IMR-90 (cell line): ENCODE measurements at regions not wholly inside any gene's neighbourhood (a gene's known extent, or its start where the extent isn't known, plus 50 kb on each side); places are given as distances from the start of the nearest gene placed in this dataset.

Experiments used
- ATAC-seq: fragments of 200-7000 bp; cut with Tn5 transposase; 2 replicates; pipeline ENCODE4 v1.9.1; 2020; ENCODE audit warnings: low read depth, mild to moderate bottlenecking, moderate library complexity
- BruUV-seq: library from RNA; stranded (reverse); fragments of 400-500 nt; replicated peaks from 2 replicates; lab custom pipeline; 2021; lab: Mats Ljungman, UMichigan
- CTCF ChIA-PET: fragments of 300-600 bp; formaldehyde crosslinking; extraction: SDS; loops from one replicate; lab custom pipeline; 2021; ENCODE audit warnings: antibody characterized with exemption; lab: Yijun Ruan, JAX
- POLR2A ChIA-PET: fragments of 300-600 bp; sonication (Branson Sonifier 250); formaldehyde crosslinking; loops from one replicate; lab custom pipeline; 2022; ENCODE audit warnings: antibody characterized with exemption; ENCODE audit not compliant: unreplicated experiment; lab: Charles Lee
- DNase-seq: peaks from one replicate; pipeline ENCODE4 v3.0.0; 2013
- H2AFZ ChIP-seq: replicated peaks from 2 replicates; pipeline ENCODE3; 2013; ENCODE audit warnings: low read length, mild to moderate bottlenecking; ENCODE audit not compliant: poor library complexity
- H2AK5ac ChIP-seq: 2 replicates; pipeline ENCODE4 v1.6.1; 2013; ENCODE audit warnings: low read depth, low read length, inconsistent platforms
- H2AK9ac ChIP-seq: replicated peaks from 2 replicates; pipeline ENCODE3; 2013; ENCODE audit warnings: mild to moderate bottlenecking, low read depth, low read length, moderate library complexity; ENCODE audit not compliant: poor library complexity
- H2BK120ac ChIP-seq: 2 replicates; pipeline ENCODE4 v1.6.1; 2013; ENCODE audit warnings: low read depth, low read length, inconsistent platforms
- H2BK15ac ChIP-seq: 3 replicates; pipeline ENCODE4 v1.6.1; 2013; ENCODE audit warnings: low read depth, low read length, inconsistent platforms
- H2BK20ac ChIP-seq: 2 replicates; pipeline ENCODE4 v1.6.1; 2013; ENCODE audit warnings: low read depth, mild to moderate bottlenecking, inconsistent platforms, low read length, moderate library complexity
- H2BK5ac ChIP-seq: 2 replicates; pipeline ENCODE4 v1.6.1; 2013; ENCODE audit warnings: mild to moderate bottlenecking, low read depth, low read length, inconsistent platforms; ENCODE audit not compliant: poor library complexity, severe bottlenecking
- H3K14ac ChIP-seq: replicated peaks from 2 replicates; pipeline ENCODE4 v1.6.1; 2013; ENCODE audit warnings: low read depth, low read length, inconsistent platforms
- H3K18ac ChIP-seq: 2 replicates; pipeline ENCODE4 v1.6.1; 2013; ENCODE audit warnings: low read depth, low read length, control low read depth
- H3K23ac ChIP-seq: 2 replicates; pipeline ENCODE4 v1.6.1; 2013; ENCODE audit warnings: low read depth, low read length, inconsistent platforms
- H3K27ac ChIP-seq: 2 replicates; pipeline ENCODE4 v1.5.1; 2013; ENCODE audit warnings: mild to moderate bottlenecking, control low read depth, low read length; ENCODE audit not compliant: insufficient read depth
- H3K27me3 ChIP-seq: 2 replicates; pipeline ENCODE4 v1.6.1; 2013; ENCODE audit warnings: low read length; ENCODE audit not compliant: control insufficient read depth, insufficient read depth
- H3K36me3 ChIP-seq: 2 replicates; pipeline ENCODE4 v1.6.1; 2013; ENCODE audit warnings: low read length, mixed read lengths; ENCODE audit not compliant: control insufficient read depth, insufficient read depth
- H3K4ac ChIP-seq: 2 replicates; pipeline ENCODE4 v1.6.1; 2013; ENCODE audit warnings: low read depth, low read length, inconsistent platforms
- H3K4me1 ChIP-seq: 2 replicates; pipeline ENCODE4 v1.6.1; 2013; ENCODE audit warnings: low read length, mixed read lengths; ENCODE audit not compliant: control insufficient read depth, insufficient read depth
- H3K4me2 ChIP-seq: 2 replicates; pipeline ENCODE4 v1.6.1; 2013; ENCODE audit warnings: low read depth, mild to moderate bottlenecking, control low read depth, low read length, moderate library complexity
- H3K4me3 ChIP-seq: 2 replicates; pipeline ENCODE4 v1.5.1; 2013; ENCODE audit warnings: low read depth, mild to moderate bottlenecking, control low read depth, low read length, moderate library complexity; ENCODE audit not compliant: insufficient read depth
- H3K56ac ChIP-seq: 2 replicates; pipeline ENCODE4 v1.6.1; 2013; ENCODE audit warnings: low read length, inconsistent platforms; ENCODE audit not compliant: insufficient read depth; ENCODE audit errors: extremely low read depth
- H3K79me1 ChIP-seq, 2 experiments: 2 replicates each; pipeline ENCODE4 v1.6.1; 2013; ENCODE audit warnings: low read length in 2 of 2, inconsistent platforms in 1 of 2, low read depth in 1 of 2
- H3K9ac ChIP-seq: 2 replicates; pipeline ENCODE4 v1.6.1; 2013; ENCODE audit warnings: low read depth, low read length, control low read depth
- H3K9me1 ChIP-seq: 2 replicates; pipeline ENCODE4 v1.6.1; 2013; ENCODE audit warnings: low read length, inconsistent platforms; ENCODE audit not compliant: insufficient read depth
- H3K9me3 ChIP-seq: 2 replicates; pipeline ENCODE4 v1.6.1; 2013; ENCODE audit warnings: low read length; ENCODE audit not compliant: control insufficient read depth, insufficient read depth
- H4K20me1 ChIP-seq: 2 replicates; pipeline ENCODE4 v1.6.1; 2013; ENCODE audit warnings: low read length, inconsistent platforms; ENCODE audit not compliant: insufficient read depth
- H4K5ac ChIP-seq: 2 replicates; pipeline ENCODE4 v1.6.1; 2013; ENCODE audit warnings: mild to moderate bottlenecking, low read depth, low read length, control low read depth
- H4K8ac ChIP-seq, 2 experiments: 2 replicates each; pipeline ENCODE4 v1.6.1; 2013; ENCODE audit warnings: low read depth in 2 of 2, low read length in 2 of 2, control low read depth in 1 of 2, inconsistent platforms in 1 of 2
- H4K91ac ChIP-seq: 2 replicates; pipeline ENCODE4 v1.6.1; 2013; ENCODE audit warnings: low read depth, low read length, inconsistent platforms; ENCODE audit not compliant: insufficient read depth
- BHLHE40 ChIP-seq: fragments of 150-350 bp; IDR thresholded peaks from 2 replicates; pipeline ENCODE4 v1.6.1; 2016; ENCODE audit warnings: mild to moderate bottlenecking, low read depth, low read length
- CEBPB ChIP-seq: IDR thresholded peaks from 2 replicates; pipeline ENCODE4 v1.6.1; 2012; ENCODE audit warnings: low read depth, low read length, improper control_type of control experiment
- CHD1 ChIP-seq: IDR thresholded peaks from 2 replicates; pipeline ENCODE4 v1.6.1; 2012; ENCODE audit warnings: low read depth, low read length, improper control_type of control experiment
- ELK1 ChIP-seq: fragments of 150-350 bp; IDR thresholded peaks from 2 replicates; pipeline ENCODE4 v1.6.1; 2016; ENCODE audit warnings: low read depth, mild to moderate bottlenecking, low read length, moderate library complexity, borderline replicate concordance
- FOS ChIP-seq: fragments of 150-350 bp; IDR thresholded peaks from 2 replicates; pipeline ENCODE4 v1.6.1; 2016; ENCODE audit warnings: low read depth, low read length
- MXI1 ChIP-seq: IDR thresholded peaks from 2 replicates; pipeline ENCODE4 v1.6.1; 2012; ENCODE audit warnings: low read depth, mild to moderate bottlenecking, low read length, moderate library complexity, borderline replicate concordance
- POLR2A ChIP-seq: IDR thresholded peaks from 2 replicates; pipeline ENCODE4 v1.6.1; 2012; ENCODE audit warnings: mild to moderate bottlenecking, low read depth, low read length
- RAD21 ChIP-seq: IDR thresholded peaks from 2 replicates; pipeline ENCODE4 v1.6.1; 2012; ENCODE audit warnings: low read length, improper control_type of control experiment
- RCOR1 ChIP-seq: IDR thresholded peaks from 2 replicates; pipeline ENCODE4 v1.6.1; 2012; ENCODE audit warnings: mild to moderate bottlenecking, low read length, improper control_type of control experiment; ENCODE audit not compliant: insufficient replicate concordance
- RFX5 ChIP-seq: IDR thresholded peaks from 2 replicates; pipeline ENCODE4 v1.8.0; 2012; ENCODE audit warnings: low read depth, mild to moderate bottlenecking, low read length, moderate library complexity
- SMC3 ChIP-seq: fragments of 150-350 bp; IDR thresholded peaks from 2 replicates; pipeline ENCODE4 v1.6.1; 2016; ENCODE audit warnings: low read depth, mild to moderate bottlenecking, antibody characterized with exemption, low read length, moderate library complexity
- WGBS, 2 experiments: methylation state at CpG; one replicate each; pipeline versions ENCODE4 v1.1.5 to v1.1.7; 2013; ENCODE audit warnings: missing lambda C conversion rate in 2 of 2; ENCODE audit not compliant: insufficient read length in 1 of 2; ENCODE audit errors: extremely low coverage in 2 of 2; 5-methylcytosine and 5-hydroxymethylcytosine counted together
- dilution Hi-C: fragments of 300-500 bp; cut with HindIII; formaldehyde crosslinking; loops from one replicate; pipeline ENCODE4 v1.14.3; 2018; ENCODE audit warnings: low sequenced_read_pairs; ENCODE audit not compliant: unreplicated experiment
- in situ Hi-C: fragments of 300-500 bp; cut with MboI; formaldehyde crosslinking; loops from 3 replicates; pipeline ENCODE4 v1.14.3; 2019; ENCODE audit warnings: low sequenced_read_pairs, inconsistent platforms, mixed read lengths
- intact Hi-C: fragments of 100-400 bp; cut with micrococcal nuclease; formaldehyde crosslinking; loops from 2 replicates; pipeline ENCODE4 v1.10.0; 2022

GRCh38 chr5:3007577-3007976 lies 256.1 kb upstream of the IRX2 start:
- Histone ChIP-seq H3K23ac (no peak overlapping the region), H3K56ac (no peak overlapping the region), H3K36me3 (no peaks in the 10 kb centered on the region), H3K27me3 (no peaks in the 10 kb centered on the region), H4K5ac (no peak overlapping the region), H2BK120ac (no peak overlapping the region), H2AK5ac (no peak overlapping the region), H3K4ac (no peak overlapping the region), H3K9me3 (peaks cover 34% of the 10 kb centered on the region), H3K14ac (no peak overlapping the region), H3K27ac (no peak overlapping the region), H3K4me1 (no peaks in the 10 kb centered on the region), H3K4me2 (no peak overlapping the region), H2BK5ac (no peak overlapping the region), H4K20me1 (no peaks in the 10 kb centered on the region), H3K79me1 (no peaks in the 10 kb centered on the region), H3K9me1 (no peaks in the 10 kb centered on the region), H2AK9ac (no peak overlapping the region), H2BK20ac (no peak overlapping the region), H2BK15ac (no peak overlapping the region), H2AFZ (no peak overlapping the region), H3K9ac (no peak overlapping the region), H3K18ac (no peak overlapping the region), H3K4me3 (no peak overlapping the region), H4K91ac (no peak overlapping the region), H4K8ac (no peak overlapping the region)
- CTCF ChIA-PET: no interaction called here
- no TSS peak for BruUV-seq
- no CpG with 5 or more reads among the region's 3 CpGs for WGBS, 2 experiments
- POLR2A ChIA-PET: no interaction called here
- TF ChIP-seq FOS (no peak), RCOR1 (no peak), CEBPB (no peak), POLR2A (no peak), BHLHE40 (no peak), RFX5 (no peak), ELK1 (no peak), RAD21 (no peak), CHD1 (no peak), SMC3 (no peak), MXI1 (no peak)
- ATAC-seq (no peak), DNase-seq (no peak)
- dilution Hi-C loops (no loop called here), in situ Hi-C loops (no loop called here), intact Hi-C loops (no loop called here)
